GM10248 (cell line): ENCODE measurements at regions not wholly inside any gene's neighbourhood (a gene's known extent, or its start where the extent isn't known, plus 50 kb on each side); places are given as distances from the start of the nearest gene placed in this dataset.

Experiments used
- CTCF ChIA-PET: fragments of 300-600 bp; sonication (Branson Sonifier 250); formaldehyde crosslinking; extraction: SDS; loops from one replicate; lab custom pipeline; 2021; ENCODE audit warnings: antibody characterized with exemption; lab: Yijun Ruan, JAX
- POLR2A ChIA-PET: fragments of 350-650 bp; sonication (Branson Sonifier 250); formaldehyde crosslinking; extraction: SDS; loops from one replicate; lab custom pipeline; 2020; ENCODE audit warnings: antibody characterized with exemption; lab: Yijun Ruan, JAX
- DNase-seq: peaks from one replicate; pipeline ENCODE4 v3.0.0; 2012; ENCODE audit errors: extremely low spot score
- CTCF ChIP-seq: IDR thresholded peaks from 2 replicates; pipeline ENCODE4 v1.5.1; 2012; ENCODE audit warnings: mild to moderate bottlenecking, low read depth; ENCODE audit errors: extremely low read depth, missing control alignments, control extremely low read depth

- TF ChIP-seq CTCF: no peak
- POLR2A ChIA-PET: no interaction called here
- no peak for DNase-seq
- CTCF ChIA-PET: interaction anchor here (1.0 to 3.7 kb wide), 4 partner anchors 9 to 341 kb away, joined by 3 to 21 read pairs (median 5); no protein-coding TSS in a partner anchor
Measured at GRCh38 chr13:95492044-95492801, 60.3 kb upstream of the CLDN10 start.

- peak; percentile 66 for DNase-seq
- peak; percentile 72 for TF ChIP-seq CTCF
- CTCF ChIA-PET: interaction anchor here (0.8 to 3.7 kb wide), 11 partner anchors 7 to 453 kb away, joined by 3 to 21 read pairs (median 4); no protein-coding TSS in a partner anchor
- POLR2A ChIA-PET: no interaction called here
Measured at GRCh38 chr13:95494082-95494681, 58.3 kb upstream of the CLDN10 start.

- ChIA-PET CTCF (interaction anchor here (0.8 to 2.0 kb wide), 3 partner anchors 14 to 338 kb away, joined by 4 to 7 read pairs (median 6); no protein-coding TSS in a partner anchor), POLR2A (no interaction called here)
- TF ChIP-seq CTCF: no peak
- no peak for DNase-seq
Measured at GRCh38 chr13:95496485-95496884, 56.0 kb upstream of the CLDN10 start.

- no peak for DNase-seq
- POLR2A ChIA-PET: no interaction called here
- CTCF ChIA-PET: interaction anchor here (0.8 to 2.0 kb wide), 4 partner anchors 14 to 337 kb away, joined by 3 to 7 read pairs (median 4); no protein-coding TSS in a partner anchor
- no peak for TF ChIP-seq CTCF
Measured at GRCh38 chr13:95497381-95497807, 55.1 kb upstream of the CLDN10 start.

GRCh38 chr13:95498886-95499285 lies 53.6 kb upstream of the CLDN10 start:
- no peak for DNase-seq
- no peak for TF ChIP-seq CTCF
- ChIA-PET CTCF (no interaction called here), POLR2A (no interaction called here)

- ChIA-PET POLR2A (no interaction called here), CTCF (interaction anchor here (1.0 kb wide), 1 partner anchor 95 kb away, joined by 3 read pairs; no protein-coding TSS in a partner anchor)
- no peak for DNase-seq
- no peak for TF ChIP-seq CTCF
Measured at GRCh38 chr13:95499811-95500712, 52.5 kb upstream of the CLDN10 start.
